ENCODE measurements at regions not wholly inside any gene's neighbourhood (a gene's known extent, or its start where the extent isn't known, plus 50 kb on each side); places are given as distances from the start of the nearest gene placed in this dataset.

GRCh38 chr20:57928181-57928967 lies 218.6 kb upstream of the PMEPA1 start:
- DNase-seq (ENCODE audit: missing footprints): no peak
- peak; percentile 37 for ATAC-seq
- intact Hi-C loops (cut with DNase I): no loop called here

DNA sequence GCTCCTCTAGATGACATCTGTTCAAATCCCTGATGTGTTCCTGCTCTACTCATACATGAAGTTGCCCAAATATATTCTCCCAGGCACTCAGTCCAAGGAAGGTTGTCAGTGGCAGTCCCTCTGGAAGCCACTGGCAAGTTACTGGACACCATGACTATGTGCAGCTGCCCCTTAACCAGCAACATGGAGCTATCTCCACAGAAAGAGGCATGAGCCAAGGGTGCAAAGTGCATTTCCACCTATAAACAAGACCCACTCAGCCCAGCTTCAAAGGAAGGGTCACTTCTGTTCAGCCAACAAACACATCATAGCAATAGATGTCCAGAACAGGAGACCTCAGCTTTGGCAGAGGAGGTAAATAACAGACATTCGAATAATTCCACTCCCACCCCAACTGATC lies 217.6 kb upstream of the PMEPA1 start:
- intact Hi-C loops (cut with DNase I): no loop called here
- DNase-seq (ENCODE audit: missing footprints) (no peak), ATAC-seq (no peak)

- DNase-seq (ENCODE audit: missing footprints) (no peak), ATAC-seq (no peak)
- intact Hi-C loops (cut with DNase I): no loop called here
Observed at GRCh38 chr20:57922706-57923105, 212.9 kb upstream of the PMEPA1 start.

DNA sequence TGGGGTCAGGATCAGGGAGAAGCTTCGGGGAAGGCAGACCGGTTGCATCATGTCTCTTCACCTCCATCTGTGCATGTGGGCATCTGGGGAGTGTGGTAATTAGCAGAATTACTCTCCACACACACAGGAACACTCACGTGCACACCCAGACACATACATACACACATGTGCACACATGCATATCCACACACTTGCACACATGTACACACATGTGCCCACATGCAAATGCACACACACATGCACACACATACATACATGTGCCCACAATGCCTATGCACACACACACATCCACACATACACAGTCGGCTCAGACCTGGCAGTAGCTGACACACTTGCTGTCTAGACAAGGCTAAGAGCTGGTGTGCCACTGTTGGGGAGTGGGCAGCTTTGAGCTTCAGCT lies 212.3 kb upstream of the PMEPA1 start:
- ATAC-seq (no peak), DNase-seq (ENCODE audit: missing footprints) (no peak)
- intact Hi-C loops (cut with DNase I): no loop called here

GRCh38 chr20:57921676-57922075 lies 211.9 kb upstream of the PMEPA1 start:
- intact Hi-C loops (cut with DNase I): no loop called here
- ATAC-seq (no peak), DNase-seq (ENCODE audit: missing footprints) (no peak)

DNA sequence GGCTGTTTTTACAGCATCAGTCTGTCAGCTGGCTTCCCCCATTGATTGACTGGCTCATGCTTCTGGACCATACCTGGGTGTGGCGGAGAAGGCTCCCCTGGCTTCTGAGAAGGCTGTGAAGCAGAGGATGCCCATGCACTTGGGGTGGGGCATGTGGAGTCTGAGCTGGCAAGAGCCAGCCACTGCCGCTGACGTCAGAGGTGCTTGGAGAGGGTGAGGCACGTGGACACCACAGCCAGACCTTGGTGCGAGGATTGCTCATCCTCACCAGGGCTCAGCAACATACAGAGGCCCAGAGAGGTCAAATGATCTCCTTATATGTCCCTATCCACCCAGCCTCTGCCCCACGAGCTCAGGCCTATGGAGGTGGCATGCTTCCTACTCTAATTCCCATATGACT lies 211.2 kb upstream of the PMEPA1 start:
- DNase-seq (ENCODE audit: missing footprints): no peak
- ATAC-seq: no peak
- intact Hi-C loops (cut with DNase I): no loop called here

DNA sequence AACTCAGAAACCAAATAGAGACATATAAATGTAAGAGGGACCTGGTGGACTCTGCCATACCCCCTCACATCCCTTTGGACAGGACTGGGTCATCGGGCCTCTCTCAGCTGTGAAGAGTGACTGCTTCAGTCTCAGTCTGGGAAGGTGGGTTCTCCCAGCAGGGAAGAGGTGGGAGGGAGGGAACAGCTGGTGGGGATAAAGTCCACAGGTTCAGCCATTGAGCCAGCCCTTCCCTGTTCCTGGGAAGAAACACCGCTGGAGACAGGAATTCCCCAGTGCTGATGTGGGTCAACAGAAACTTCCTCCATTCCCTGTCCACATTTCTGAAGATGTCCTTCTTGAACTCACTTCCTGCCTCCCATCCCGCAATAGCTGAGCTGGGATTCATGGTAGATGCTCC lies 209.2 kb upstream of the PMEPA1 start:
- DNase-seq (ENCODE audit: missing footprints) (no peak), ATAC-seq (no peak)
- intact Hi-C loops (cut with DNase I): no loop called here

GRCh38 chr20:57918551-57918950 lies 208.7 kb upstream of the PMEPA1 start:
- intact Hi-C loops (cut with DNase I): no loop called here
- DNase-seq (ENCODE audit: missing footprints) (no peak), ATAC-seq (no peak)

- DNase-seq (ENCODE audit: missing footprints) (no peak), ATAC-seq (no peak)
- intact Hi-C loops (cut with DNase I): no loop called here
Observed at GRCh38 chr20:57914205-57914604, 204.4 kb upstream of the PMEPA1 start.

- intact Hi-C loops (cut with DNase I): no loop called here
- DNase-seq (ENCODE audit: missing footprints): no peak
- ATAC-seq: no peak
Observed at GRCh38 chr20:57913156-57913930, 203.5 kb upstream of the PMEPA1 start.

DNA sequence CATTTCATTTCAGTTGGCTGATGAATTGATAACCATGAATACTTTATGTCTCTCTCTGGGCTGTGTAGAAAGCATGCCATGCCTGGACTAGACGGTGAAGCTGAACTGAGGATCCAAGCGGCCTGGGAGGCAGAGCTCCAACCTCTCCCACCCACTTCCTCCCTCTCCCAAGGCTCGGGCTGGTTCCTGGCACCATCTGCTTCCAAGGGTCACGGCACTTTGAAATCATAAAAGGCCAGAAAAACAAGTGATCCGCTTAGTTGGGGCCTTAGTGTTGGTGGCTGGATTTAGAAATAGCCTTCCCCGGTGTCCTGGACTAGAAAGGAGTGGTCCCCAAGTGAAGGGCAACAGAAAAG lies 202.4 kb upstream of the PMEPA1 start:
- no peak for ATAC-seq
- intact Hi-C loops (cut with DNase I): no loop called here
- no peak for DNase-seq (ENCODE audit: missing footprints)

- intact Hi-C loops (cut with DNase I): no loop called here
- no peak for DNase-seq (ENCODE audit: missing footprints)
- no peak for ATAC-seq
Observed at GRCh38 chr20:57911512-57912226, 201.9 kb upstream of the PMEPA1 start.

GRCh38 chr20:57910716-57911115 lies 200.9 kb upstream of the PMEPA1 start:
- DNase-seq (ENCODE audit: missing footprints): no peak
- ATAC-seq: no peak
- intact Hi-C loops (cut with DNase I): no loop called here

- DNase-seq (ENCODE audit: missing footprints) (no peak), ATAC-seq (no peak)
- intact Hi-C loops (cut with DNase I): no loop called here
Observed at GRCh38 chr20:57909763-57910331, 200.0 kb upstream of the PMEPA1 start.

DNA sequence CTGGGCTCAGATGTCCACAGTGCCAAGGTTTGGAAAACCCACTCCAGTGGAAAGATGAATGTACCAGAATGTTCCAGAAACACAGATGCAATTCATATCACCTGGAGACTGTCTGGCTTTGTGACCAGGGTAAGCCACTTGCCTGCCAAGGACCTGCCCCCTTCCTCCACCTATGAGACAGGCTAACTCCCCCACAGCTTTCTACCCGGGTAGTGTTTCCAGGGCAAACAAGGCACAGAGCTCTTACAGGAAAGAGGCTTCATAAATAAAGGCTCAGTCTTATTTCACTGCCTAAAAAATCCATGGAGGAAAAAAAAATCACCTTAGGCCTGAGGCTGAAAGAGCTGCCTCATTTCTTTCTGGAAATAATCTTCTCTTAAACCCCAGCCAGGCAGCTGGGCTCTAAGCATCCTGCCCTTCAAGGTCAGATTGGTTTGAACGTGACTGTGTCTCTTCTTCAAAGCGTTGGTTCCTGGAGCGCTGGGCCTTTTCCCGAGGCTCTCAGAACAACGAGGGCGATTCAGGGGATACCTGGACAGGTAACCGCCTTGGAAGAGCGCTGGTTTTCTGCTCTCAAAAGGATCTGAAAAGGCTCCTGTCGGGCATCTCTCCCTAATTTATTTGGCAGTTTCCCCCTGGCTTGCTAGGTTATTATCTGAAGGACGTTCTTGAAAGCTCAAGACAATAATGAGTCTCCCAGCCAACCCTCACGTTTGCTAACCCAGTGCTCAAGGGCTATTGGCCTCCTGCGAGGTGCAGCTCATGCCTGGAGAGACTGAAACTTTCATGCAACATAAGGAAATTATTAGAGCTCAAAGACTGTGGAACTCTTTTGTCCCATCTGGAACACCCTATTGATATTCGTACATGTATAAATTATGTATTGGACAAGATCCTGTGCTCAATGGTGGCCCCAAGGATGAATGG lies 199.2 kb upstream of the PMEPA1 start:
- no peak for DNase-seq (ENCODE audit: missing footprints)
- intact Hi-C loops (cut with DNase I): no loop called here

GRCh38 chr20:57908226-57908625 lies 198.4 kb upstream of the PMEPA1 start:
- no peak for ATAC-seq
- intact Hi-C loops (cut with DNase I): no loop called here
- no peak for DNase-seq (ENCODE audit: missing footprints)

More for the DNA sequence above, 199.2 kb upstream of the PMEPA1 start:
- ATAC-seq: no peak

DNA sequence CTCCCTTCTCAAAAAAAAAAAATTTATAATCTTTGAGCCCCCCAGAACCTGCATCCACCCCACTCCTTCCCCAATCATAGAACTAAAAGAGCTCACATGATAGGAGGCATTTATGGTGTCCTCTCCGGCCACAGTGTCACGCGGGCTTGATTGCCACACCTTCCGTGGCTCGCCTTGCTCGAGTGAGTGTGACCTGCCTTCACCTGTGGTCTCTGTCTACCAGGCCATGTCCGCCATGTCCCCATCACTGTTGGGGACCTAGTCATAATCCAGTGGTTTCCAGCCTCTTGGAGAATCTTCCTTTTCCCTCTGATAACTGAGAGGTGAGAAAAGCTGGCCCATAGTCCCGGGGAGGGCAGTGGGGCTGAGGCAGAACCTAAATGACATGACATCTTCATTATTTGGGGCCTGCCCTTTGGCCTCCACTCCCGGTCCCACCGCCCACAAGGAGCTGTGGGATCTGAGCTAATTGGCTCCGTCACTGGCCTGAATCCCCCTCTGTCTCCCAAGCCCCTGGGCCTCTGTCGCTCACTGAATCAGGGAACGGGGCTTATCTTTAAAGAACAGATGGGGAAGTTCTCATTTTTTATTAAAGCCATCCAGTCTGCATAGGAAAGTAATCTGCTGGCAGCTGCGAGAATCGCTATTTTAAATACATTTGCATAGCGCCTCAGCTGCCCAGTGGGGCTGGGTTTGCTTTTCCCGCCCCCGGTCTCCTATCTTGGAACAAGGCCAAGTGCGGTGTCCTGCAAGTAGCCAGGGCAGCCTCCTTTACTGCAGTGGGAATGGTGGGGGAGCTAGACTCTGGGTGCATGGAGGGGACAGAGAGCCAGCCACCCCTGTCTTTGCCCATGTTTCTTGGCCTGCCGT lies 197.6 kb upstream of the PMEPA1 start:
- intact Hi-C loops (cut with DNase I): no loop called here
- no peak for ATAC-seq

GRCh38 chr20:57905448-57905847 lies 195.6 kb upstream of the PMEPA1 start:
- ATAC-seq: no peak
- DNase-seq (ENCODE audit: missing footprints): no peak
- intact Hi-C loops (cut with DNase I): no loop called here

More for the DNA sequence above, 197.6 kb upstream of the PMEPA1 start:
- DNase-seq (ENCODE audit: missing footprints): no peak
